GM19397 (cell line): ENCODE measurements at regions not wholly inside any gene's neighbourhood (a gene's known extent, or its start where the extent isn't known, plus 50 kb on each side); places are given as distances from the start of the nearest gene placed in this dataset.

Experiments
- ATAC-seq: cut with Tn5 transposase; IDR thresholded peaks from one replicate; pipeline ENCODE4 v1.9.1; 2021; ENCODE audit warnings: mild to moderate bottlenecking, moderate library complexity; ENCODE audit not compliant: unreplicated experiment

DNA sequence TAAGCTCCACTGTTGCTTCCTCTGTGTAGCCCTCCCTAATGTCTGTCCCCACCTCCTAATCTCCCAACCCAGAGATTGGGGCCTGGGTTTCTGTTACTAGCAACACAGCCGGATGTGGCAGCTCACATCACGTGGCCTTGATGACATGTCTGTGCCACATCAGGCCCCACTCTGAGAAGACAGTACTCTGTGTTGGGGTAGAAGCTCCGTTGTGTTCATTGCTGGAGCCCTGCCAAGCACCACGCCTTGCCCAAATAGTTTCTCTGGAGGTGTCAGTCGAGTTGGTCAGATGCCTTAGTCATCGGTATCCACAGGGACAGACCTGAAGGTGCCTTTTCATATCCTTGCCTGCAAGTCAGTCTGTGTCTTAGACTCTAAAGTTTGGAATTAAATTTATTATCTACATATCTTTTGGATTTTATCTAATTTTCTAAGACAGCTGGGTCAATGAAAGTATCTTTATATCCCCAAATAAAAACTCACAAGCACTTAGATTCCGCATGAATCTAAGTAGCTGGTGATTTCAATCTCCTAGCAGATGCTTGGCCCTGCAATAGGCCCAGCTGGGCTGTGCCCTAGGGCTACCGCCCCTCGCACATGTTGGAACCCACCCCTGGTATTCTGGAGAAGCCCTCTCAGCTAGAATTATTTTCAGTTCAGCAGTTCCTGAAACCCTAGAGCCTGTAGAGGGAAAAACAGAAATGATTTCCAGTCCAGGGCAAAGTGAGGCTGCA lies 204.0 kb upstream of the TSHZ3 start:
- ATAC-seq, result no peak

DNA sequence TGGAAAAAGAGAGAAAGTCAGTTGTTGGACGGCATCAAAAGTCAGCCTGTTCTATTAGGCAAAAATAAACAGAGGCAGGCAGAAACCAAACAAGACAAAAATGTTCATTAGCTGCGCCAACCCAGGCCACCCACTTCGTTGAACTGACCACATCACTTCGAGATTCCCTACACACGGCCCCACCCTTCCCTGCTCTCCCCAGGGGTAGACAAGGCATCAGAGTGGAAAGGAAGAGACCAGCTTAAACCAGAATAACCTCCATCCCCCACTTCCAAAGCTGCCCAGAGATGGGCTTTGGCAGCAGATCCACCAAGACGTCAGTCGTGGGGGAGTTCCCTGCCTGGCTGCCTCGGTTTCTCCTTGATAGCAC lies 204.6 kb upstream of the TSHZ3 start:
- no peak for ATAC-seq

DNA sequence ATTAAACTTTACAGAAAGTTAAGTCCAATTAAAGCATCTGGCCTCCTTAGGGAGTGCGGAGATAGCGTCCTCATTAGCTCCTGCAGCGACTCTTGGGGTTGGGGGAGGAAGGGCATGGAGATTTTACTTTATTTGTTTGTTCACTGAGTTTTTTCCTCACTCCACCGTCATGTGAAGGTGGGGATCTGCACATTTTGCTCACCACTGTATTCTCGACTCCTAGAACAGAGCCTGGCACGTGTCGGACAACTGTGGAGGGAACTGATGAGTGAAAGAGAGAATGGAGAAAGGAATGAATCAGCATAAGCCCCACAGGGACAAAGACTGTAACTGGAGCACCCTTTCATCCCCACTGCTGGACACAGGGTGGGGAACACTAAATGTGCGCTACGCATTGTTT lies 205.1 kb upstream of the TSHZ3 start:
- ATAC-seq, result no peak

DNA sequence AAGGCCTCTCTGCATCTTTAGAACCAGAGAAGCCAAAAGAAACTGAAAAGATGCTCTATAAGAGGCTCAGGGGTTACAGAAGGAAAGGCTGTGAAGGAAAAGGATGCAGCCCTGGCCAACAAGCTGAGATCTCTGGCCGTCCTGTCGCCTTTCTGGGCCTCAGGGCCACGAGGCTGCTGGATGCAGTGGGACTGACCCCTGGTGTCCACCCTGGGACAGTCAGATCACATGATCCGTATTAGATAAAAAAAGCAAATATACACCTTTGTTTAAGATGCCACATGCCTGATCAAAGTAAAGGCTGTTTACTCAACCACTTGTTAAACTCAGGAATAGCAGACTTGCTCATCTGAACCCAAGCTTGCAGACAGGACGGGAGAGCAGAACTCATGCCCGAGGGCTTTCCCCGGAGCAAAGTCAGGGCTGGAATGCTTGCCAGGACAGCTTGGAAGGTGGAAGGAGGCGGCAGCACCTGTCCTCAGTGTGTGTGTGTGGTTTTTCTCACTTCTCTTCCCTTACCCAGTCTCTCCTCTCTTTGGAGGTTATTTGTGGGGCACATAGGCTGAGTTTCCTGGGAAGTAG lies 206.5 kb upstream of the TSHZ3 start:
- no peak for ATAC-seq

DNA sequence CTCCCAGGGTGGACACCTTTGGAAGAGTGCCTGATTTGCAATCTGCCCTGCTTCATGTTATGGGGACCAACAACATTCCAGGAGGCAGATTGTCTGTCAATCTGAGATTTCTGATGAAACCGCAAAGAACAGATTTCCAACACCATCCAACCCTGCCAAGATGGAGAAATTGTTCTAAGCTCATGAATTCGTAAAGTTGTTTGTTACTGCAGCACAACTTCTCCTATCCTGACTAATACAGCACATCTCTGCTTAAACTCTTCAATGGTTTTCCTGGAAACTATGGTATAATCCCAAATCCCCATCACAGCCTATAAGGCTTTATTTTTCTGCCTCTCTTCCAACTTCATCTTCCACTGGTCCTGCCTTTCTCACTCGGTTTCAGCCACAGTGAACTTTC lies 210.3 kb upstream of the TSHZ3 start:
- ATAC-seq, result no peak

- ATAC-seq, result no peak
Observed at GRCh38 chr19:31560086-31561060, 211.1 kb upstream of the TSHZ3 start.

DNA sequence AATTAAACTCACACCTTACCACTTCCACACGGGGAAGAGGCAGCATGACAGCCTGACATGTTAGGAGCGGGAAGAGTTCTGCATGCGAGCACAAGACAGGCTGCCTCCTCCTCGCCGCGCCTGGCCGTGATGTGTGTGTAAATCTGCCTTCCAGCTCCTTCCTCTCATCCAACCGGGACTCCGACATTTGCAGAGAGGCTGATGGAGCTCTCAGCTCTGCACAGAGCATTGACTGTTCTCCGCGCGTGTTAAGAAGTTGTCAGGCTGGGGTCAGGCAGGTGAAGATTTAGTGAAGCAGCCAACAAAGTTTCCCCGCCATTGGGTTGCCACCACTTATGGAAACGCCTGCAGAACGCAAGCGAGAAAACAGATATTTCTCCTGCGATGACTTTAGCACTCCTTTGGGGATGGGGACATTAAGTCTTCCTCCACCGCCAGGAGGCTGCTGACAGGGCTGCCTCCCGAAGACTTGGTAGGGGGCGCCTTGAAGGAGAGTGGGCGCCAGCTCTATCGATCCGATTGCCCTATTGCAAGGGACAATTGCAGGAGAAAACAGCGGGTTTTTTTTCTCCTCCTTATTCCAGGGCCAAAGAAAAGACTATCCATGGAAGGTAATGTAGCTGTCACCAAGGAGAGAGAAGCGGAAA lies 213.9 kb upstream of the TSHZ3 start:
- no peak for ATAC-seq

- no peak for ATAC-seq
Observed at GRCh38 chr19:31567776-31568175, 218.5 kb upstream of the TSHZ3 start.

DNA sequence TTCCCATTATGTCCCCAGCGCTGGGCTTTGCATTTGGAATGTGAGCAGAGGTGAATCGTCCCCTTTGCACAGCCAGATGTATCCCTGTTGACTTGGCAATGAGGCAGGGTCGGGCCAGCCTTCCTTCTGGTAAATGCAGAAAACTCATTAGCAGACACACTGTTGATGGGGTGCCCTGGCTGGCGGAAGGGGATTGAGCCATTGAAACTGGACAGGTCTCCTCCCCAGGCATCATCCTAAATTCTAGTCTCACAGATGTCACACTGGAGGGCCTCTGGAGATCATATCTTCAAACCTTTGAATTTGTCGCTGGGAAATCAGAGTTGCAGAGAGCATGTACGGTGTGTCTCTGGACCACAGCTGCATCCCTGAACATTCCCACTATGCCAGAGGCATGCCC lies 219.5 kb upstream of the TSHZ3 start:
- ATAC-seq, result no peak

- no peak for ATAC-seq
Observed at GRCh38 chr19:31570718-31571117, 221.5 kb upstream of the TSHZ3 start.

GRCh38 chr19:31572102-31572975 lies 223.1 kb upstream of the TSHZ3 start:
- ATAC-seq, result no peak

DNA sequence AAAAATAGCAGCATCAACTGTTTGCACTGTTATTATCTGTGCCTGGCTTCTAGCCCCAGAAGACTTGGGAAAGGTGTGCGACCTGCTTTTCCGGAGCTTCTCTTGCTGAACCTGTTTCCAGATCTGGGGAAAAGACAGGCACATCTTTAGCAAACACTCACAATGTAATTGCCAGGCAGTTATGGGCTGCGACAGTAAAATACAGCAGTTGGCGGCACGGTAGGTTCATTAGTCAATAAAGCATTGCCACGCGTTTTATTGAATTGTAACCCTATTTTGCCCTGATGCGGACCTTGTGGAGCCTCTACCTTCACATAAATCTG lies 223.7 kb upstream of the TSHZ3 start:
- ATAC-seq, result no peak

DNA sequence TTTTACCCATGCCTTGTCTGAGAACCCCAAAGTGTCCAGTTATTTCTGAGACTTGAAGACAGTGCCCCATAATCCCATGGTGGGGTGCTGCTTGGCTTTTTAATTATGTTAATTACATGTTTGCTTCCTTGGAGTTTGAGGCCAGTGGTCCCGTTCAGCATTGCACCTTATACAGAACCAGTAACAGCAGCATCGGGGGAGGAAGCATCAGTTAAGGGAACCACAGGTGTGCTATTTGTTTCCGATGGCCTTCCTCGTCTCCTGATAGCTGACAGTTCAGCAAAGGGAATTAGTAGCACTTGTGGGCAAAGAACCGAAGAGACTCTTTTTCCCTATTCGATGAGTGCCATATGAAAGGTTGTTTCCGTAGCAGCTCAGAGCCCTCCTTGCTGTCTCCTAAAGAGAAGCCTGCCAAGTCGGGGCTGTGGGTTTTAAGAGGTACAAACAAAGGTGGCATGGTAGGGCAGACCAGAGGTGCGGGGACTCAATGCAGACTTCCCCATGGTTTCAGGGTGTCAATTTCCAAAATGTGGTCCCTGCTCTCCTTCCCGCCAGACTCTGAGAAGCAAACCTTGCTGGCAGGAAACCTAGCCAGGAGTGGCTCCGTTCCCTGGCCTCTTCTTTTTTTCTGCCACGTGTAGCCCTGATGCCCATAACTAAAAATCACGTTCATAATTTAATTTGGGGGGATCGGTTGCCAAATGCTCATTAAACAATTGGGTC lies 225.2 kb upstream of the TSHZ3 start:
- ATAC-seq, result no peak

- no peak for ATAC-seq
Observed at GRCh38 chr19:31575846-31576335, 226.7 kb upstream of the TSHZ3 start.

DNA sequence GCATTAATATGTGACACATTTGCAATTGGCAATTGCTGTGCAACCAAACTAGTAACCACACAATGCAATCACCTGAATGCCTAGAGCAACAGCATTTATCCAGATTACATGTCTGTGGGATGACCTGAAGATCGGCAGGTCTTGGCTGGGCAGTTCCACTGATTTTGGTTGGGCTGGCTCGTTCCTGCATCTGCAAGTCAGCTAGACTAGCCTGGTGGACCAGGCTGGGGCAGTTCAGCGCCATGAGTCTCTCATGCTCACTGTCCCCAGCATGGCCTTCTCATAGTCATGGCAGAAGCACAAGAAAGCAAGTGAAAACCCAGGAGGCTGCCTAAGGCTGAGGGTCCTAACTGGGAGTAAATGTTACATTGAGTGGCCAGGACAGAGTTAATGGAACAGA lies 229.1 kb upstream of the TSHZ3 start:
- no peak for ATAC-seq

GRCh38 chr19:31583148-31583547 lies 233.9 kb upstream of the TSHZ3 start:
- ATAC-seq, result no peak

DNA sequence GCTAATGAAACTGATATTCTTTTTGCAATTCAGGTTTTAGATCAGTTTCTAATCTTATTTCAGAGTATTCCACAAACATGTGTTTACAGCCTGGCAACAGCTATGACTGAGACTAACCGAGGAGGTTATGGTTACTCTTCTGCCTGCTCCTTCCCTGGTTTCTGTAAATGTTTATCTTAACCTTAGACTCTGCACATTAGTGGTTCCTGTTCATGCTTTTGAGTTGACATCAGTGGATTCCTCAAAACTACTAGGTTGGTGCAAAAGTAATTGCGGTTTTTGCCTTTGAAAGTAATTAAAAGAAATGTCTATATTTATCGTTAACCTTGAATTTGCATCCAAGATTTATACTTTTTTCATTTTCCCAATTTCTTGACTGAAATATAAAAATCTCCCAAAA lies 237.0 kb upstream of the TSHZ3 start:
- ATAC-seq, result no peak

DNA sequence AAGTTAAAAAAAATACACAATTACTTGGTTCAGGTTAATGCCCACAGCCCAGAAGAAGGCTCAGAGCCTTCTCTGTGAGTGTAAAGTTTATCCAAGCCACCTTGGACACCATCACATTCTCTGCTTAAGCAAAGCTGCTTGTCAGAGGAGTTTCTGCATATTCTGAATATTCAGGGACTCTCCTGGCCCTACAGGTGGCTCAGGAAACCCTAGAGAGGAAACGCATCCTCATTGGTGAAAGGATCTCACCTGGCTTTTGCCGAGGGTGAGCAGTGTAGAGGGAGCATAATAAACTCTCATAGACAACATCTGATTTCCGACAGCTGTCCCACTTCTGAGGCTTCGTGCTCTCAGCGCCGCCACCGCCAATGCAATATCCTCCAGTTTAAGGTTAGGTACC lies 239.9 kb upstream of the TSHZ3 start:
- no peak for ATAC-seq

DNA sequence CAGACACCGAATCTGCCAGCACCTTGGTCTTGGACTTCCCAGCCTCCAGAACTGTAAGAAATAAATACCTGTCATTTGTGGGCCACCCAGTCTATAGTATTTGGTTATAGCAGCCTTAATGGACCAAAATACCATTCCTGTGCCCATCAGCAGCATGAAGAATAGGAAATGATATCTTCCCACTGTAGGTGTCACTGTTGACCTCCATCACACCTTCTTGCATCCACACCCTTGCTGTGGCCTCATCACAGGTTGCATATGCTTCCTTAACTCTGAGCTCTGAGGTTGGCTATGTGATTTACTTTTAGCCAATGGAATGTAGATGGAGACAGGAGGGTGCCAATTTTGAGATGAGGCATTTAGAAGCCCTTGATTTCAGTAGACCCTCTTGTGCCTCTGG lies 242.0 kb upstream of the TSHZ3 start:
- ATAC-seq, result no peak

DNA sequence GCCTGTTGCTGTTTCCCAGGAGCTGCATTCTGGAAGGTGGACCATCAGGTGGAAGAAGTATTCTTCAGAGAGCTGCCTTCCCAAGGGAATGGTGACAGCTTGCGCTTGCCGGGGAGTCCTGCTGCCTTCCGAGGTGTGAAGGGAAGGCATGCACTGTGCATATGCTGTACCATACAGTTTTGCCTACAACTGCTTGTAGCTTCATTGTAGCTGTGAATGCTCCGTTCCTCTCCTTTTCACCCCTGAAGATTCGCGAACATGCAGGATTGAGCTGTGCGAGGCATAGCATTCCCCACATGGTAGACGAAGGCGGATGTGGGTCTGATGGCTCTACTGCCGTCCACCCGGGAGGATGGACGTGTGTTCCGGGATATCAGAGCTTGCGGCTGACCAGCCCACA lies 243.2 kb upstream of the TSHZ3 start:
- no peak for ATAC-seq
